IMR-90 (cell line): ENCODE measurements at regions not wholly inside any gene's neighbourhood (a gene's known extent, or its start where the extent isn't known, plus 50 kb on each side); places are given as distances from the start of the nearest gene placed in this dataset.

Source experiments
- ATAC-seq: fragments of 200-7000 bp; cut with Tn5 transposase; 2 replicates; pipeline ENCODE4 v1.9.1; 2020; ENCODE audit warnings: low read depth, mild to moderate bottlenecking, moderate library complexity
- BruUV-seq: library from RNA; stranded (reverse); fragments of 400-500 nt; replicated peaks from 2 replicates; lab custom pipeline; 2021; lab: Mats Ljungman, UMichigan
- CTCF ChIA-PET: fragments of 300-600 bp; formaldehyde crosslinking; extraction: SDS; loops from one replicate; lab custom pipeline; 2021; ENCODE audit warnings: antibody characterized with exemption; lab: Yijun Ruan, JAX
- POLR2A ChIA-PET: fragments of 300-600 bp; sonication (Branson Sonifier 250); formaldehyde crosslinking; loops from one replicate; lab custom pipeline; 2022; ENCODE audit warnings: antibody characterized with exemption; ENCODE audit not compliant: unreplicated experiment; lab: Charles Lee
- DNase-seq: peaks from one replicate; pipeline ENCODE4 v3.0.0; 2013
- H2AFZ ChIP-seq: replicated peaks from 2 replicates; pipeline ENCODE3; 2013; ENCODE audit warnings: low read length, mild to moderate bottlenecking; ENCODE audit not compliant: poor library complexity
- H2AK5ac ChIP-seq: 2 replicates; pipeline ENCODE4 v1.6.1; 2013; ENCODE audit warnings: low read depth, low read length, inconsistent platforms
- H2AK9ac ChIP-seq: replicated peaks from 2 replicates; pipeline ENCODE3; 2013; ENCODE audit warnings: mild to moderate bottlenecking, low read depth, low read length, moderate library complexity; ENCODE audit not compliant: poor library complexity
- H2BK120ac ChIP-seq: 2 replicates; pipeline ENCODE4 v1.6.1; 2013; ENCODE audit warnings: low read depth, low read length, inconsistent platforms
- H2BK15ac ChIP-seq: 3 replicates; pipeline ENCODE4 v1.6.1; 2013; ENCODE audit warnings: low read depth, low read length, inconsistent platforms
- H2BK20ac ChIP-seq: 2 replicates; pipeline ENCODE4 v1.6.1; 2013; ENCODE audit warnings: low read depth, mild to moderate bottlenecking, inconsistent platforms, low read length, moderate library complexity
- H2BK5ac ChIP-seq: 2 replicates; pipeline ENCODE4 v1.6.1; 2013; ENCODE audit warnings: mild to moderate bottlenecking, low read depth, low read length, inconsistent platforms; ENCODE audit not compliant: poor library complexity, severe bottlenecking
- H3K14ac ChIP-seq: replicated peaks from 2 replicates; pipeline ENCODE4 v1.6.1; 2013; ENCODE audit warnings: low read depth, low read length, inconsistent platforms
- H3K18ac ChIP-seq: 2 replicates; pipeline ENCODE4 v1.6.1; 2013; ENCODE audit warnings: low read depth, low read length, control low read depth
- H3K23ac ChIP-seq: 2 replicates; pipeline ENCODE4 v1.6.1; 2013; ENCODE audit warnings: low read depth, low read length, inconsistent platforms
- H3K27ac ChIP-seq: 2 replicates; pipeline ENCODE4 v1.5.1; 2013; ENCODE audit warnings: mild to moderate bottlenecking, control low read depth, low read length; ENCODE audit not compliant: insufficient read depth
- H3K27me3 ChIP-seq: 2 replicates; pipeline ENCODE4 v1.6.1; 2013; ENCODE audit warnings: low read length; ENCODE audit not compliant: control insufficient read depth, insufficient read depth
- H3K36me3 ChIP-seq: 2 replicates; pipeline ENCODE4 v1.6.1; 2013; ENCODE audit warnings: low read length, mixed read lengths; ENCODE audit not compliant: control insufficient read depth, insufficient read depth
- H3K4ac ChIP-seq: 2 replicates; pipeline ENCODE4 v1.6.1; 2013; ENCODE audit warnings: low read depth, low read length, inconsistent platforms
- H3K4me1 ChIP-seq: 2 replicates; pipeline ENCODE4 v1.6.1; 2013; ENCODE audit warnings: low read length, mixed read lengths; ENCODE audit not compliant: control insufficient read depth, insufficient read depth
- H3K4me2 ChIP-seq: 2 replicates; pipeline ENCODE4 v1.6.1; 2013; ENCODE audit warnings: low read depth, mild to moderate bottlenecking, control low read depth, low read length, moderate library complexity
- H3K4me3 ChIP-seq: 2 replicates; pipeline ENCODE4 v1.5.1; 2013; ENCODE audit warnings: low read depth, mild to moderate bottlenecking, control low read depth, low read length, moderate library complexity; ENCODE audit not compliant: insufficient read depth
- H3K56ac ChIP-seq: 2 replicates; pipeline ENCODE4 v1.6.1; 2013; ENCODE audit warnings: low read length, inconsistent platforms; ENCODE audit not compliant: insufficient read depth; ENCODE audit errors: extremely low read depth
- H3K79me1 ChIP-seq, 2 experiments: 2 replicates each; pipeline ENCODE4 v1.6.1; 2013; ENCODE audit warnings: low read length in 2 of 2, inconsistent platforms in 1 of 2, low read depth in 1 of 2
- H3K9ac ChIP-seq: 2 replicates; pipeline ENCODE4 v1.6.1; 2013; ENCODE audit warnings: low read depth, low read length, control low read depth
- H3K9me1 ChIP-seq: 2 replicates; pipeline ENCODE4 v1.6.1; 2013; ENCODE audit warnings: low read length, inconsistent platforms; ENCODE audit not compliant: insufficient read depth
- H3K9me3 ChIP-seq: 2 replicates; pipeline ENCODE4 v1.6.1; 2013; ENCODE audit warnings: low read length; ENCODE audit not compliant: control insufficient read depth, insufficient read depth
- H4K20me1 ChIP-seq: 2 replicates; pipeline ENCODE4 v1.6.1; 2013; ENCODE audit warnings: low read length, inconsistent platforms; ENCODE audit not compliant: insufficient read depth
- H4K5ac ChIP-seq: 2 replicates; pipeline ENCODE4 v1.6.1; 2013; ENCODE audit warnings: mild to moderate bottlenecking, low read depth, low read length, control low read depth
- H4K8ac ChIP-seq, 2 experiments: 2 replicates each; pipeline ENCODE4 v1.6.1; 2013; ENCODE audit warnings: low read depth in 2 of 2, low read length in 2 of 2, control low read depth in 1 of 2, inconsistent platforms in 1 of 2
- H4K91ac ChIP-seq: 2 replicates; pipeline ENCODE4 v1.6.1; 2013; ENCODE audit warnings: low read depth, low read length, inconsistent platforms; ENCODE audit not compliant: insufficient read depth
- BHLHE40 ChIP-seq: fragments of 150-350 bp; IDR thresholded peaks from 2 replicates; pipeline ENCODE4 v1.6.1; 2016; ENCODE audit warnings: mild to moderate bottlenecking, low read depth, low read length
- CEBPB ChIP-seq: IDR thresholded peaks from 2 replicates; pipeline ENCODE4 v1.6.1; 2012; ENCODE audit warnings: low read depth, low read length, improper control_type of control experiment
- CHD1 ChIP-seq: IDR thresholded peaks from 2 replicates; pipeline ENCODE4 v1.6.1; 2012; ENCODE audit warnings: low read depth, low read length, improper control_type of control experiment
- FOS ChIP-seq: fragments of 150-350 bp; IDR thresholded peaks from 2 replicates; pipeline ENCODE4 v1.6.1; 2016; ENCODE audit warnings: low read depth, low read length
- MAFK ChIP-seq: IDR thresholded peaks from 2 replicates; pipeline ENCODE4 v1.6.1; 2012; ENCODE audit warnings: low read depth, low read length, improper control_type of control experiment
- MAZ ChIP-seq: IDR thresholded peaks from 2 replicates; pipeline ENCODE4 v1.6.1; 2012; ENCODE audit warnings: low read depth, mild to moderate bottlenecking, low read length, improper control_type of control experiment, moderate library complexity, borderline replicate concordance
- NFE2L2 ChIP-seq: fragments of 150-350 bp; IDR thresholded peaks from 2 replicates; pipeline ENCODE4 v1.6.1; 2016; ENCODE audit warnings: low read depth, mild to moderate bottlenecking, low read length
- POLR2A ChIP-seq: IDR thresholded peaks from 2 replicates; pipeline ENCODE4 v1.6.1; 2012; ENCODE audit warnings: mild to moderate bottlenecking, low read depth, low read length
- RAD21 ChIP-seq: IDR thresholded peaks from 2 replicates; pipeline ENCODE4 v1.6.1; 2012; ENCODE audit warnings: low read length, improper control_type of control experiment
- RCOR1 ChIP-seq: IDR thresholded peaks from 2 replicates; pipeline ENCODE4 v1.6.1; 2012; ENCODE audit warnings: mild to moderate bottlenecking, low read length, improper control_type of control experiment; ENCODE audit not compliant: insufficient replicate concordance
- RFX5 ChIP-seq: IDR thresholded peaks from 2 replicates; pipeline ENCODE4 v1.8.0; 2012; ENCODE audit warnings: low read depth, mild to moderate bottlenecking, low read length, moderate library complexity
- SMC3 ChIP-seq: fragments of 150-350 bp; IDR thresholded peaks from 2 replicates; pipeline ENCODE4 v1.6.1; 2016; ENCODE audit warnings: low read depth, mild to moderate bottlenecking, antibody characterized with exemption, low read length, moderate library complexity
- WGBS, 2 experiments: methylation state at CpG; one replicate each; pipeline versions ENCODE4 v1.1.5 to v1.1.7; 2013; ENCODE audit warnings: missing lambda C conversion rate in 2 of 2; ENCODE audit not compliant: insufficient read length in 1 of 2; ENCODE audit errors: extremely low coverage in 2 of 2; 5-methylcytosine and 5-hydroxymethylcytosine counted together
- dilution Hi-C: fragments of 300-500 bp; cut with HindIII; formaldehyde crosslinking; loops from one replicate; pipeline ENCODE4 v1.14.3; 2018; ENCODE audit warnings: low sequenced_read_pairs; ENCODE audit not compliant: unreplicated experiment
- in situ Hi-C: fragments of 300-500 bp; cut with MboI; formaldehyde crosslinking; loops from 3 replicates; pipeline ENCODE4 v1.14.3; 2019; ENCODE audit warnings: low sequenced_read_pairs, inconsistent platforms, mixed read lengths
- intact Hi-C: fragments of 100-400 bp; cut with micrococcal nuclease; formaldehyde crosslinking; loops from 2 replicates; pipeline ENCODE4 v1.10.0; 2022
- TF ChIP-seq, protein P1 (sequence below): fragments of 150-350 bp; IDR thresholded peaks from 2 replicates; pipeline ENCODE4 v1.6.1; 2017; ENCODE audit warnings: mild to moderate bottlenecking, antibody characterized with exemption, low read length, low read depth
- TF ChIP-seq, protein P2 (sequence below): fragments of 150-350 bp; IDR thresholded peaks from 2 replicates; pipeline ENCODE4 v1.6.1; 2016; ENCODE audit warnings: low read depth, mild to moderate bottlenecking, low read length, moderate library complexity, borderline replicate concordance
- TF ChIP-seq, protein P3 (sequence below): conservative IDR thresholded peaks from 2 replicates; pipeline ENCODE4 v1.5.1; 2012; ENCODE audit warnings: mild to moderate bottlenecking, low read depth, low read length, improper control_type of control experiment

DNA sequence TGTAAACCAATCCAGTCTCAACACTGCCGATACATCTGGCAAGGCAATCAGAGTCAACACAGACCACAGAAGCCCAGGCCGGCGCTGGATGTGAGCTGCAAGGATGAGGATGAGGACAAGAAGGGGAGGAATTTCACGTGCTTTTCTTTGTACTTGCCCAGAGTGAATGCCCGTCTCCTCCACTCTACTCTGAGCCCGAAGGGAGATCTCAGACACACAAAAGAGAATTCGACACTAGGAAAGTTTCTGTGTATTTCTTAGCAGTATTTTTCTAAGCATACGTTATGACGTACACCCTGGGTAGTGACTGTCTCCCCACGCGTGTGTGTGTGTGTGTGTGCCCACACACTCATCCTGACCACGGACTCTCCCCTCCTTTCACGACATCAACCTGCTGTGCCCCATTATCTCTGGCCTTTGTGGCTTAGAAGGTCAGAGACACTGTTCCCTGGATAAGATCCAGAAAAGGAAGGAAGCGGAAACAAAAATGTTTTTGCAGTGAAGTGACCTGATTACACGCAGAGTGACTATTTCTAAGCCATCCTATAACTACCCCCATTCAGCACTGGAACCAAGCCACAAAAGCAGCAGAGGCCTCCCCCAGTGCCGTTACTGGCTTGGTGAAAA, 227.3 kb upstream of the DAPK1 start:
- H2BK120ac ChIP-seq = peak overlapping the region; percentile 83
- ATAC-seq (peak; percentile 74), DNase-seq (peak; percentile 85)
- peak overlapping the region; percentile 19 for H3K9ac ChIP-seq
- H3K9me1 ChIP-seq = peaks cover 19% of the 10 kb centered on the region
- peak overlapping the region; percentile 27 for H2BK5ac ChIP-seq
- H3K4me1 ChIP-seq = peaks cover 23% of the 10 kb centered on the region
- BruUV-seq = no TSS peak
- H3K9me3 ChIP-seq = no peaks in the 10 kb centered on the region
- CTCF ChIA-PET = interaction anchor here (0.6 kb wide), 2 partner anchors 12 to 36 kb away, joined by 5 to 8 read pairs; no protein-coding TSS in a partner anchor
- peak overlapping the region; percentile 63 to 85 for H4K8ac ChIP-seq
- in situ Hi-C loops (no loop called here), intact Hi-C loops (loop anchor here (5.0 kb wide), 1 partner anchor 52 kb away; no protein-coding TSS in a partner anchor), dilution Hi-C loops (no loop called here)
- peak overlapping the region; percentile 80 for H3K18ac ChIP-seq
- H3K27me3 ChIP-seq = no peaks in the 10 kb centered on the region
- peak overlapping the region; percentile 70 for H4K91ac ChIP-seq
- TF ChIP-seq RCOR1 (peak; percentile 30), RAD21 (no peak), FOS (no peak; the same call in 1 of the 2 replicates), MAZ (no peak), SMC3 (no peak), MAFK (no peak), CEBPB (no peak), POLR2A (peak; percentile 35; the same call in 1 of the 2 replicates), BHLHE40 (0 out of 2 replicates have a peak, but pooled peaks have one; percentile 8), CHD1 (no peak), NFE2L2 (no peak), RFX5 (no peak)
- TF ChIP-seq, protein P1, sequence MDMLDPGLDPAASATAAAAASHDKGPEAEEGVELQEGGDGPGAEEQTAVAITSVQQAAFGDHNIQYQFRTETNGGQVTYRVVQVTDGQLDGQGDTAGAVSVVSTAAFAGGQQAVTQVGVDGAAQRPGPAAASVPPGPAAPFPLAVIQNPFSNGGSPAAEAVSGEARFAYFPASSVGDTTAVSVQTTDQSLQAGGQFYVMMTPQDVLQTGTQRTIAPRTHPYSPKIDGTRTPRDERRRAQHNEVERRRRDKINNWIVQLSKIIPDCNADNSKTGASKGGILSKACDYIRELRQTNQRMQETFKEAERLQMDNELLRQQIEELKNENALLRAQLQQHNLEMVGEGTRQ = no peak
- TF ChIP-seq, protein P2, sequence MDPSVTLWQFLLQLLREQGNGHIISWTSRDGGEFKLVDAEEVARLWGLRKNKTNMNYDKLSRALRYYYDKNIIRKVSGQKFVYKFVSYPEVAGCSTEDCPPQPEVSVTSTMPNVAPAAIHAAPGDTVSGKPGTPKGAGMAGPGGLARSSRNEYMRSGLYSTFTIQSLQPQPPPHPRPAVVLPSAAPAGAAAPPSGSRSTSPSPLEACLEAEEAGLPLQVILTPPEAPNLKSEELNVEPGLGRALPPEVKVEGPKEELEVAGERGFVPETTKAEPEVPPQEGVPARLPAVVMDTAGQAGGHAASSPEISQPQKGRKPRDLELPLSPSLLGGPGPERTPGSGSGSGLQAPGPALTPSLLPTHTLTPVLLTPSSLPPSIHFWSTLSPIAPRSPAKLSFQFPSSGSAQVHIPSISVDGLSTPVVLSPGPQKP = no peak
- TF ChIP-seq, protein P3, sequence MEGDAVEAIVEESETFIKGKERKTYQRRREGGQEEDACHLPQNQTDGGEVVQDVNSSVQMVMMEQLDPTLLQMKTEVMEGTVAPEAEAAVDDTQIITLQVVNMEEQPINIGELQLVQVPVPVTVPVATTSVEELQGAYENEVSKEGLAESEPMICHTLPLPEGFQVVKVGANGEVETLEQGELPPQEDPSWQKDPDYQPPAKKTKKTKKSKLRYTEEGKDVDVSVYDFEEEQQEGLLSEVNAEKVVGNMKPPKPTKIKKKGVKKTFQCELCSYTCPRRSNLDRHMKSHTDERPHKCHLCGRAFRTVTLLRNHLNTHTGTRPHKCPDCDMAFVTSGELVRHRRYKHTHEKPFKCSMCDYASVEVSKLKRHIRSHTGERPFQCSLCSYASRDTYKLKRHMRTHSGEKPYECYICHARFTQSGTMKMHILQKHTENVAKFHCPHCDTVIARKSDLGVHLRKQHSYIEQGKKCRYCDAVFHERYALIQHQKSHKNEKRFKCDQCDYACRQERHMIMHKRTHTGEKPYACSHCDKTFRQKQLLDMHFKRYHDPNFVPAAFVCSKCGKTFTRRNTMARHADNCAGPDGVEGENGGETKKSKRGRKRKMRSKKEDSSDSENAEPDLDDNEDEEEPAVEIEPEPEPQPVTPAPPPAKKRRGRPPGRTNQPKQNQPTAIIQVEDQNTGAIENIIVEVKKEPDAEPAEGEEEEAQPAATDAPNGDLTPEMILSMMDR = no peak
- peak overlapping the region; percentile 23 for H3K4me2 ChIP-seq
- peak overlapping the region; percentile 48 for H2AK5ac ChIP-seq
- peak overlapping the region; percentile 79 for H2BK20ac ChIP-seq
- H2BK15ac ChIP-seq = peak overlapping the region; percentile 77; the same call in 2 of the 3 replicates
- peak overlapping the region; percentile 80 for H3K4ac ChIP-seq
- H4K20me1 ChIP-seq = no peaks in the 10 kb centered on the region
- peak overlapping the region; percentile 65 for H3K27ac ChIP-seq
- POLR2A ChIA-PET = no interaction called here
- peak overlapping the region; percentile 80 for H3K23ac ChIP-seq
- peak overlapping the region; percentile 17 for H3K14ac ChIP-seq
- no CpG with 5 or more reads among the region's 16 CpGs for WGBS, 2 experiments
- H4K5ac ChIP-seq = peak overlapping the region; percentile 67
- H2AFZ ChIP-seq = peak overlapping the region; percentile 74
- no peak overlapping the region for H2AK9ac ChIP-seq
- H3K4me3 ChIP-seq = no peak overlapping the region
- 0 out of 2 replicates have a peak overlapping the region, but pooled peaks have one; percentile 27 for H3K56ac ChIP-seq
- H3K79me1 ChIP-seq = no peaks in the 10 kb centered on the region
- no peaks in the 10 kb centered on the region for H3K36me3 ChIP-seq
